NCI-H2171 (cell line): ENCODE measurements at regions not wholly inside any gene's neighbourhood (a gene's known extent, or its start where the extent isn't known, plus 50 kb on each side); places are given as distances from the start of the nearest gene placed in this dataset.
A peak's percentile ranks its signal among the peaks of the same experiment; 100 is the strongest.

Source experiments
- DNase-seq: peaks from one replicate; lab custom pipeline; 2025; lab: John Stamatoyannopoulos, UW

DNA sequence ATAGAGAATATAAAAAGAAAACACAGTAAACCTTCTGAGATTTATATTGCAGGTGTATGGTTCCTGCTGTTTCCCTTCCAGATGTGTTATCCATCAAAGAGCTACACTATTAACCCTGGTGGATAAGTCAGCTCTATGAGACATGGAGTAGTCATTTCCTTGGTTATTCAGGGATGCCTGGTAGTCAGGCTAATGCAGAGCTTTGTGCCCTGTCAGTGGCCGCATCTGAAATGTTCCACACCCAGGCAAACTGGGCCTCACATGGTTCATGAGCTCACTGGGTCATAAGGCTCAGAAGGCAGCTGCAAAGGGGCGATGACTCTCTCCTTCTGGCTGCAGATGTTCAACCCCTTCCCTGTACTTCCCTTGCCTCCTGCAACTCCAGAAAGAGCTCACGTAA lies 473.6 kb downstream of the EPHA7 start:
- DNase-seq: no peak

DNA sequence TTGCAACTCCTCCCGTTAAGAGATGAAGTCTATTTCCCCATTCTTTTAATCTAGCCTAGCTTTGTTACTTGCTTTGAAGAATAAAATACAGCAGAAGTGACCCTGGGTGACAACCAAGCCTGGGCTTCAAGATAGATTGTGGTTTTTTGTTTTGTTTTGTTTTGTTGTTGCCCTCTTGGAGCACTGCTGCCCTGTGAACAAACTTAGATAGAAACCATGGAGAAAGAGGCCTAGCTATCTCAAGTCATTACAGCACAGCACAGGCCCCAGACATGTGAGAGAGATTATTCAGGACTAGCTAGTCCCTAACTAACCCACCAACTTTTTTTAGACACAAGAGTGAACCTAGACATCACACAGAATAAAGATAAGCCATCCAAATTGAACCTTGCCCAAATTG lies 475.2 kb downstream of the EPHA7 start:
- DNase-seq: no peak

DNA sequence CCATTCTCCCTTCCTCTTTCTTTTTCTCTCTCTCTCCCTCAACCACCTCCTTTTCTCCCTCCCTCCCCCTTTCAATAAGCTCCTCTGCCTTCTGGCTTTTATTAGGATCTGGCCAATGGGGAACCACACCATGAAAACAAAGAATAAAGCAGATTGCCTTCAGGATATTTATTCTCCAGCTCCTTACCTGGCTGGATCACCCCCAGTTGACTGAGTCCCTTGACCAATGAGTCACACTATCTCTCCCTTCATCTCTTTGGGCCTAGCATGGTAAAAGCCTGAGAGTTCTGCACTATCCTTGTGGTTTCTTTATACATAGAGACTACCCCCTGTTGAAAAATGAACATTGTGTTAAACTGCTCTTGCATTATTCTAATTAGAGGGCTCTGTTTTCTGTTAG lies 476.8 kb downstream of the EPHA7 start:
- no peak for DNase-seq

DNA sequence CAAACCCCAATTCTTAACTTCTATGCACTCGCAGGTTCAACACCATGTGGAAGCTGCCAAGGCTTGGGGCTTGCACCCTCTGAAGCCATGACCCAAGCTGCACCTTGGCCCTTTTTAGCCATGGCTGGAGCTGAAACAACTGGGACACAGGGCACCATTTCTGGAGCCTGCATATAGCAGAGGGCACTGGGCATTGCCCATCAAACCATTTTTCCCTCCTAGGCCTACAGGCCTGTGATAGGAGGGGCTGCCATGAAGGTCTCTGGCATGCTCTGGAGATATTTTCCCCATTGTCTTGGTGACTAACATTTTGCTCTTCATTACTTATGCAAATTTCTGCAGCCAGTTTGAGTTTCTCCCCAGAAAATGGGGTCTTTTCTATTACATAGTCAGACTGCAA lies 484.7 kb downstream of the EPHA7 start:
- DNase-seq: no peak

GRCh38 chr6:92930171-92930570 lies 489.2 kb downstream of the EPHA7 start:
- no peak for DNase-seq

DNA sequence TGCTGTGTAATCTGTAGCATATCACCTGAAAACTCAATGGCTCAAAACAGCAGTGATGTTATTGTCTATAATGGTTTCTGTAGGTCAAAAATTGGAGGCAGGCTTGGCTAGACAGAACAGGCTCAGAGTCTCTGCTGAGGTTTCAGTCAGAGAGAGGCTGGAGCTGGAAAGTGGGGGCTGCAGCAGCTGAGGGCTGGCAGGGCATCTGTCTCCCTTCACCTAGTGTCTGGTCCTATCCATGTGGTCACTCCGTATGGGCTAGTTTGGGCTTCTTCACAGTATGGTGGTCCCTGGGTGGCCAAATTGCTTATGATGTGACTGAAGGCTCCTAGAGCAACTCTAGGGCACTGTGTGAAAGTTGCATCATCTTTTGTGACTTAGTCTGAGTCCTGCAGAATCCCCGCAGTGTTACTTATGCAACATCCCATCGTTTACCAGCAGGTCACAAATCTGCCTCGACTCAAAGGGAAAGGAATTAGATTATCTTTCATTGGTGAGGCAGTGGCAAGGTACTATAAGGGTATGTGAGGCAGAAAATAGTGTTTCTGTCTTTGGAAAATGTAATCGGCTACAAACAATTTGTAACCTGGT lies 497.0 kb downstream of the EPHA7 start:
- DNase-seq: no peak

DNA sequence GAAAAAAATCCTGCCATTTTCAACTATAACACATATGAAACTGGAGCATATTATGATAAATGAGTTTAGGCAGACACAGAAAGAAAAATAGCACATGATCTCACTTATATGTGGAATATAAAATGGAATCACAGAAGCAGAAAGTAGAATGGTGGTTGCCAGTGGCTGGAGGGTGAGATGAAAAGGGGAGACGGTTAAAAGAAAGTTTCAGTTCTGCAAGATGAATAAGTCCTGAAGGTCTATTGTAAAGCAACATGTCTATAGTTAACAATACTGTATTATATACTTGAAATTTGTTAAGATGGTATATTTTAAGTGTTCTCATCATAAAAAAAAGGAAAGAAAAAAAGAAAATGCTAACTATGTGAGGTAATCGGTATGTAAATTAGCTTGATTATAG lies 503.9 kb downstream of the EPHA7 start:
- no peak for DNase-seq

DNA sequence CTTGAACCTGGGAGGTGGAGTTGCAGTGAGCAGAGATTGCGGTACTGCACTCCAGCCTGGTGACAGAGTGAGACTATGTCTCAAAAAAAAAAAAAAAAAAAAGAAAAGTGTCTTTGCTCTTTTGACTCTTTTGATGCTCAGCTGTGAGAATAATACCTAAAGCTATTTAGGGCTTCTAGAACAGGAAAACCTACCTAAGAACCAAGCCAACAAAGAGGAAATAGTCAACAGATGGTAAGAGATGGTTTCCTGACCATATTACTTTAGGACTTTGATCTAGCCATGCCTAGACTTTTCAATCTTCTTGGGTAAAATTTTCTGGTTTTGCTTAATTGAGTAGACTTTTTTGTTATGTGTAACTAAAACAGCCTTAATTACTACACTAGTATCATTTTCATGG lies 508.1 kb downstream of the EPHA7 start:
- DNase-seq: no peak

DNA sequence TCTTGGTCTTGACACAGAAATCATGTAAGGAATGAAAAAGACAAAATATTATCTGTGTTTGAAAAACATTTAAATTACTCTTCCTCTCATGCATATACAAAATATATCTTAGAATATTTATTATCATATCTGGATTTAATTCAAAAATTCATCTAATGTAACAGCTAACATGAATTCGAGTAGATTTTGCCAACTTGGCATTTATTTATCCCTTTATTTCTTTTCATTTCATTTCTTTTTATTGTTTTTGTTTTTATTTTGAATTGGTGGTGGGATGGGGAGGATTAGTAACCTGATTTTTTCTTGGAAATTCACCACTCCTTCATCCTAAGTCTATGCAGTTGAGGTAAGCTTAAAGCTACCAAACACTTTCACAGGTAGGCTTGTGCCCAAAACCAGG lies 508.7 kb downstream of the EPHA7 start:
- DNase-seq: no peak

DNA sequence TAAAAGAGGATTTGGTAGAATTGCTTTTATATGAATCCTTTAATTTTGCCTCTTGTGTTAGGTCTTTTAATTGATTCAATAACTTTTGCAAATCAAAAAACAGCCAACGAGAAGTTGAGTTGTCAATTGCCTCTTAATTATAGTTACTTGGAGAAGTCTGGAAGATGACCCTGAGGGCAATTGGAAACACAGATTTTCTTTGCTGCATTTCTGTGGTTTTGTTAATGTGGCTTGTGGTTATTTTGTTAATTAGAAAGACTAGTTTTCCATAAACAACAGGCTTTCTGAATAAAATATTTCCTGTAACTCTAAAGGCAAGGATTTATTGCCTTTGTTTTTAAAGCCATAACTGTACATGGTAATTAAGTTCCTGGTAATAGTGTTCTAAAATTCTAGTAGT lies 513.0 kb downstream of the EPHA7 start:
- DNase-seq: no peak

GRCh38 chr6:92893741-92894140 lies 525.6 kb downstream of the EPHA7 start:
- DNase-seq: no peak

DNA sequence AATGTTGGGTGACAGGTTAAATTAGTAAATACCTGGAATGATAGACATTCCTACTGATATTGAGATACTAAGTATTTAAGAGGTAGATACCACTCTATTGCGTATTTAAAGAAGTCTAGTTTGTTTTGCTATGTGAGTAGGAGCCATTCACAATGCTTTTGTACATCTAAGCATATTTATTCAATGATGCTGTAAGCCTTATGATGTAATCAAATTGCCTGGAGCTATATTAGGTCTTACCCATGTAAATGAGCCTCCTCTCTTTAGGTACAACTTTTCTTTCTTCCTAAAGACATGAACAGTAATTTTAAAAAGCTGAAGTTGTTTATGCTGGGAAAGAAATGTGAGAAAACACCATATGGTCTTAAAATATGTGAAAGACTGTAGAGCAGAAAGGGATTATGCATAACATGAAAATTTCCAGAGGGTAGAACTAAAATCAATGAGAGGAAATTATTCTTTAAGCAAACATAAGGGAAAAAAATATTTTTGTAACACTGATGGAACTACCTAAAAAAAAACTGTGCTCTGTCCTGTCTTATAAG lies 526.7 kb downstream of the EPHA7 start:
- no peak for DNase-seq

DNA sequence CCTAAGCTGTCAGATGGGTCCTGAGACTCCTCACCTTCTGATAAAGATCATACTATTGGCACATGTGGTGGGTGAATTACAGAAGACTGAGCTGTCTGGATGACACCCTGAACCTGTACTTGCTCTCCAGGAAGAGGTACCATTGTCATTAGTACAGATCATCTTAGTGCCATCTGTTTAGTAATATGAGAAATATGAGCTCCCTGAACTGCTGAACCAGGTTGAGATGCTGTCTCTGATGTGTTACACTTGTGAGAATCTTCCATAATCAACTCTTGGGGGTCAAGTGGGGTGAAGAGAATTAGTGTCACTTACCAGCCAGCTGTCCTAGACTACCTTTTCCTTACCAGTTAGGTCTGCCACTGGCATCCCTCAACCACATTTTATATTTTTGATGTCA lies 531.0 kb downstream of the EPHA7 start:
- peak; percentile 80 for DNase-seq

DNA sequence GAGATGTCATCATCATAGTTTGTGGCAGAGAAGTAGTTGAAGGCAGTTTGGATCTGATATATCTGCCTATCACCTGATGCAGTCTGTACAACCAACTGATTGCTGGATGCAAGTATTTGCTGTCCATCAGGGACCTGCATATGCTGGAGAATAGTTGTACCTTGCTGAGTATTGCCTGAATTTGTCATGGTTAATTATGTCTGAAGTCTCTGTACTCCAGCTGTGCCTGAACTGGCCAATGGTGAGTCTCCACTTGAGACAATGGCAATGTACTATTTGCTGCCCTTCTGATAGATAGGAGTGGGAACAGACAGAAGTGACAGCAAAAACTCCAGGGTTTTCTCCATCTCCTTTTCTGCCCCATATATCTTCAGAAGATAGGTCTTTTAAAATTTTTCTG lies 531.5 kb downstream of the EPHA7 start:
- DNase-seq: no peak

DNA sequence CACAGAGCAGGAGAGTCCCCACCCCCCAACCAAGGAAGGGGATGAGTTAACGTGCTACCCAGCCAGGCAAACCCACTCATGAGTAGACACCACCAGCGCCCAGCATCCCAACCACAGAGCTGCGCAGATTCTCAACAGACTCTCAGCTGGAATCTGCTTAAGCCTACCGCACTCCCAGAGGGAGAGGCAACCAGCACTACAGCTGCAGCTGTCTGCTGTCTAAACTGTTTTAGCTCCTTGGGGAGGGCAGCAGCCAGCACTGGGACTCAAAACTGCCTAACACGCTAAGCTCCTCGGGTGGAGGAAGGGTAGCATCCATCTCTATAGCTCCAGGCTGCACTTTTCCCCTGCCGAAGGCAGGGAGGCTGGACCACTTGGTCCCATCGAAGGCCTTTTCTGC lies 539.8 kb downstream of the EPHA7 start:
- no peak for DNase-seq

GRCh38 chr6:92864966-92865555 lies 554.3 kb downstream of the EPHA7 start:
- no peak for DNase-seq

- DNase-seq: no peak
These were observed 569.7 kb downstream of the EPHA7 start for GRCh38 chr6:92849636-92850035.

DNA sequence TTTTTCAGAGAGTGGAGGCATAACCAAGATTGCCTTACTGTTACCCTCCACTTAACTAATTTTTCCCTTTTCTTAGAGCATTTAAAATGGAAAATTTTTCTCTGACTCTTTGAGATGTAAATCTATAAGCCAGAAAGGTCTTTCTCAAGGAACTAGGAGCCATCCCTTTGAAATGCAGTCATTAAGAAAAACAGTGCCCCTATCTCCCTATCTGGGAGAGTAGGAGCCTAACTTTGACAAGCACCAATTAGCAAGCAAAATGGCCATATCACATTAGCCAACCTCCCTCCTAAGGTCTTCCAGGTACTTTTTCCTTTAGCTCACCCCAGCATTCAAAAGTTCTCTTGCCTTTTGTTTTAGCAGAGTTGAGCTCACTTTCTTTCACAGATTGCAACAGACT lies 570.5 kb downstream of the EPHA7 start:
- DNase-seq: no peak

DNA sequence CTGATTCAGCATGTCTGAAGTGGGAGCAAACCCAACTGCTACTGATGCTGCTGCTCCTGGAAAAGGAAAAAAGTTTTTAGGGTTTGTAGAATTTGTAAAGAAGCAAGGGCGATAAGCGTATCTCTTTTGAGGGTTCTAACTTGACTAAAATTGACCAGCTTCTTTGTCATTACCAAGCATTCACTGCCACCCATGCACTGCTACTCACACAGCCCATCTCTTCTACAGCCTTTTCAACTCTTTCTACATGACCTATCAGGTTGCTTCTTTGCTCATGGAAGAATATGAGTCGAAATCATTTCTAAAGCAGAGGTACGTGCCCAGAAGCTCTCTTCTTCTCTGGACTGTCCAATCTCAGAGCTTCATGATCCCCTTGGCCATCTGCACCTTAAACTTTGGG lies 570.9 kb downstream of the EPHA7 start:
- DNase-seq: no peak

GRCh38 chr6:92847988-92848387 lies 571.4 kb downstream of the EPHA7 start:
- no peak for DNase-seq

DNA sequence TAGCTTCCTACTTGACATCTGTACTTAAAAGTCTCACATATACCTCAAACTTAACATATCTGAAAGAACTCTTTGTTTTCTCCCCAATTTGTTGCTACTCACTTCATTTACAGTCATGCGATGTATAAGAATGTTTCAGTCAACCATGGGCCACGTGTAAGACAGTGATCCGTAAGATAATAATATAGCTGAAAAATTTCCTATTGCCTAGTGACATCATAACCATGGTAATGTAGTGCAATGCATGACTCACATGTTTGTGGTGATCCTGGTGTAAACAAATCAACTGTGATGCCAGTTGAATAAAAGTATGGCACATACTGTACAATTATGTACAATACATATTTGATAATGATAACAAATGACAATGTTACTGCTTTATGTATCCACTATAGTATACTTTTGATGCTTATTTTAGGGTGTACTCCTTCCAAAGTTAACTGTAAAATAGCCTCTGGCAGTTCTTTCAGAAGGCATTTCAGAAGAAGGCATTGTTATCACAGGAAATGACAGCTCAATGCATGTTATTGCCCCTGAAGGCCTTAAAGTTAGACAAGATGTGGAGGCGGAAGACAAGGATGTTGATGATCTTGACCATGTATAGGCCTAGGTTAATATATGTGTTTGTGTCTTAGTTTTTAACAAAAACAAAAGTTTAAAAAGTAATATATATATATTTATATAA lies 579.0 kb downstream of the EPHA7 start:
- DNase-seq: no peak

GRCh38 chr6:92828788-92829187 lies 590.6 kb downstream of the EPHA7 start:
- no peak for DNase-seq

DNA sequence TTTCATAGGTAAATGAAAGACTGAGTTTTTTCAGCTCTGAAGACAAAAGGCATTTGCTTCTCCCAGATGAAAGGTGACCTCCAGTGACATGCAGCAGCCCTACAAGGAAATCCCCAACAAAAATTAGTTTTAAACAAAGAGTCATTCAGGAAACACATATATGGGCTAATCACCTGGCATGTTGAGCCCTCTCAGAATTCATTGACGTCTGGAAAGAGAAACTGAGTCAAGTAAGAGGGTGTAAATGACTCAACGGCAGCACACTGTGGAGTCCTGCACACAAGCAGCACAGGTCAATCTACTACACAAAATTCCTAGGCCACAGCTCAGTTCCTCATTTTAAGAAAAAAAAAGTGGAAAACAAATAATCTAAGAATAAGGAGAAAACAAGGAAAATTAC lies 592.3 kb downstream of the EPHA7 start:
- no peak for DNase-seq

DNA sequence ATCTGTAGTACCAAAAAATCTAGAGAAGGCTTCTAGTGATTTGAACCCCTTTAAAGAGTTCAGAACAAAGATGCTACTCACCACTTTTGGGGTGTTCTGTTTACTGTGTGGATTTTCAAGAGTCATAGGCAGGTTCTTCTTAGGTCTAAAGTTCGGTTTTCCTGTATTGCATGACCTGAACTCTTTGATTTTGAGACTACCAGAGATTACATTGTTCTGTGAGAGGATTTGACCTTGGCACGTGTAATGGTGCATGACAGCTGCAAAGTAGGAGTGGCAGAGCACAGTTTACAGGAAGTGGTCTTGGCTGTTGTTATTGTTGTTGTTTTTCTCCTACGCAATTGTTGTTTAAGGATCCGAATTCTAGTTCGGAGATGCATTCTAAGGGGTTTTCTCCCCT lies 592.7 kb downstream of the EPHA7 start:
- no peak for DNase-seq
